ENCODE measurements at regions not wholly inside any gene's neighbourhood (a gene's known extent, or its start where the extent isn't known, plus 50 kb on each side); places are given as distances from the start of the nearest gene placed in this dataset.

DNA sequence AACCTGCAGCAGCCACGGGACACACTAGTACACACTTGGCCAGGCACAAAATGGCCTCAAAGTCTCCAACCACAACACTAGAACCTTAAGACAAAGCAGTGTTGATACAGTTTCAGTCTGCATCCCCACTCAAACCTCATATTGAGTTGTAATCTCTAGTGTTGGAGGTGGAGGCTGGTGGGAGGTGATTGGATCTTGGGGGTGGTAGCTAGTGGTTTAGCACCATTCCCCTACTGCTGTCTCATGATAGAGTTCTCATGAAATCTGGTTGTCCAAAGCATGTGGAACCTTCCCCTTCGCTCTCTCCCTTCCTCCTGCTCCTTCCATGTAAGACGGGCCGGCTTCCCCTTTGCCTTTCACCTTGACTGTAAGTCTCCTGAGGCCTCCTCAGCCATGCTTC, 638.7 kb downstream of the UQCRFS1 start:
- Mint-ChIP-seq H3K36me3 (ENCODE audit: low read depth) (no peaks in the 10 kb centered on the region), H3K4me1 (ENCODE audit: low read depth) (no peaks in the 10 kb centered on the region), H3K27ac (no peak overlapping the region), H3K27me3 (ENCODE audit: low read depth) (no peaks in the 10 kb centered on the region), H3K4me3 (no peak overlapping the region), H3K9me3 (ENCODE audit: insufficient read depth) (no peaks in the 10 kb centered on the region)
- ChIA-PET POLR2A (no interaction called here), CTCF (no interaction called here)
- ATAC-seq (no peak), DNase-seq (no peak)

DNA sequence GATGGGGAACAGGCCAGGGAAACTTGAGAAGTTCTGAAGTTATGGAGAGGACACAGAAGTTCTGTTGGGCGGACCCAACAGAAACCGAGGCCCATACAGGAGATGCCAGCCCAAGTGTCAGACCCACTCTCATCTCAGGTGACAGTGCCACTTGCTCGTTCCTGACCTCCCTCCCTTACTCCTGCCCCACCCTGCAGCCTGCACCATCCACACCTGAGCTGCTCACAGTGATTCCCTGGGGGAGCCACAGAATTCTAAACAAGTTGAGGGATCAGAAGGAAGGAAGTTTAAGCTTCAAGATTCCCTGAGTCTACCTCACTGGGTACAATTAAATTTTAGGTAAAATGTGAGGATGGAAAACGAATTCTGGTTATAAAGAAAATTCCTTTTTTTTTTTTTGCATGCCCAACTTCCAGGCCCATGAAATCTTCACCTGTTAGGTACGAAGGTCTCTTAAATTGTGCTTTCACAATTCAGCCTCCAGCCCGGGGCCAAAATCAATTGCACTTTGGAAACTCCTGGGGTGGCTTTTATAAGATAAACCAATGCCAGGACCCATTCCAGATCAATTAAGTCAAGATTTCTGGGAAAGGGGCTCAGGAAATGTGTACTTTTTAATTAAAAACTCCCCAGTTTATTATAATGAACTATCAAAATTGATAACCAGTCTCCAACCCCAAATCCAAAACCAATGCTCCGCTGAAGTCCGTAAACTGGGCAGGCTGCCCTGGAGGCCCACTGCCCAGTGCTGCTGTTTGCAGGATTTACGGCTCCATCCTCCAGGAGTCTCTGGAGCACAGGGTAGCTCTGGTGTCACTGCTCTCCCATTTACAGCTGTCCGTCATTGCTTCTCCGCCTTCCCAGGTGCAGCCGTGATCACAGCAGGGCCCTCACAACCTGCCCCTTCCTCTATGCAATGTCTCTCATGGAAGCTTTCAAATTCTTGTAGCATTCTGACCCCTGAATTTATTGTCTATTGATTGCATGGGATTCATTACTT, 643.5 kb downstream of the UQCRFS1 start:
- H3K4me1 Mint-ChIP-seq (ENCODE audit: low read depth): no peaks in the 10 kb centered on the region
- no peaks in the 10 kb centered on the region for H3K36me3 Mint-ChIP-seq (ENCODE audit: low read depth)
- H3K9me3 Mint-ChIP-seq (ENCODE audit: insufficient read depth): no peaks in the 10 kb centered on the region
- ChIA-PET POLR2A (no interaction called here), CTCF (no interaction called here)
- no peak for ATAC-seq
- H3K27me3 Mint-ChIP-seq (ENCODE audit: low read depth): no peaks in the 10 kb centered on the region
- no peak overlapping the region for H3K27ac Mint-ChIP-seq
- no peak for DNase-seq
- H3K4me3 Mint-ChIP-seq: no peak overlapping the region

DNA sequence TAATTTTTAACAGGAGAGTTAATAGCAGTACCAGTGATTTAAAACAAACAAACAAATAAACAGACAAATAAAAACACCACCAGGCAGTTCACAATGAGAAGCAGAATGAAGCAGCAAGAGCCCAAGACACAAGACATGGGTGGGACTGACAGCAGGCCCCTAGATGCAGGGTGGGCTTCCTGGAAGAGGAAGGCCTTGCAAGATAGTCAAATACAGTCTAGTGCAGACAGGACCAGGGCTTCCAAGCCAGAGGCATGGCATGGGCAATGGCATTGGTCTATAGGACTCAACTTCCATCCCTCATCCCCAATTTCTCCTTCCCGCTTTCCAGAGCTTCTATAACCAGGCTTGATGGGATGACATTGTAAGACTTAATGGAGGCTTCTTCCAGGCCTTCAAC, 645.1 kb downstream of the UQCRFS1 start:
- no peaks in the 10 kb centered on the region for H3K9me3 Mint-ChIP-seq (ENCODE audit: insufficient read depth)
- DNase-seq (no peak), ATAC-seq (no peak)
- H3K27me3 Mint-ChIP-seq (ENCODE audit: low read depth): no peaks in the 10 kb centered on the region
- CTCF ChIA-PET: no interaction called here
- H3K4me1 Mint-ChIP-seq (ENCODE audit: low read depth): no peaks in the 10 kb centered on the region
- POLR2A ChIA-PET: no interaction called here
- no peaks in the 10 kb centered on the region for H3K36me3 Mint-ChIP-seq (ENCODE audit: low read depth)
- H3K27ac Mint-ChIP-seq: no peak overlapping the region
- H3K4me3 Mint-ChIP-seq: no peak overlapping the region

DNA sequence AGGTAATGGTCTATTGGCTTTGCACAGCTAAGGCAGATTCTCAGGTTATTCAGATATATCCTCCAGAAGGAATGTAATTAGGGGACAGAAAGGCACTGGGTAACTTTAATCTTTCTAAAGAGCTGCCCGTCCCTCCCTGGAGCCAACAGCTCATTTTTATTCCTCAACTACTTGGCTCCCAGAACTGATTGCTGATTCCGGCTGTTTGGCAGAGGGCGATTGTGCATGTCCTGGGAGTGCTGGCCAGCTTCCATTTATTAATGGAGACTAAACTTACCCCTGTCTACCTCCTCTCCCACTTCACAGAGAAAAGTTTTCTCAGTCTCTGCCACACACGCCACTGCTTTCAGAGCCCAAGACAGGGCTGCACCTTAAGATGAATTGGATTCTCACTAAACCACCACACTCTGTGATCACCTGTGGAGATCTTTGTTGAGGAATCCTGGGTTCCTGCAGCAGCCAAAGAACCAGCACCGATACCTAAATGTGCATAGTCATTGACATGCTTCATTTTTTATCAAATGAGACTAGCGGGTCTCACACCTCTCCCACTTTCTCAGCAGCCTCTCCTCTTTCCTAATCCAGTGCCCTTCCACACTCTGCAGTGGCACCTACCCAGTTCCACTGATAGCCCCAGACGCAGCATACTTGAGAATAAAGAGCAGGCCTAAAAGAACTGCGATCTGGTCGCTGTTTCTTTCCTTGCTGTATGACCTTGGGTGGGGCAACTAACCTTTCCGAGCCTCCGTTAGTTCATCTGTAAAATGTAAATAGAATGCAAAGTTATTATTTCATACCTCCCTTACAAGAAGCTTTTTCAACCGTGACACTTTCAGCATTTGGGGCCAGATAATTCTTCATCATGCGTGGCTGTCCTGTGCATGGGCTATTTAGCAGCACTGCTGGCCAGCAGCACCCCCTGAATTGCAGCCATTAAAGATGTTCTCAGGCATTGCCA, 648.7 kb downstream of the UQCRFS1 start:
- CTCF ChIA-PET: no interaction called here
- Mint-ChIP-seq H3K27me3 (ENCODE audit: low read depth) (no peaks in the 10 kb centered on the region), H3K9me3 (ENCODE audit: insufficient read depth) (no peaks in the 10 kb centered on the region), H3K4me1 (ENCODE audit: low read depth) (no peaks in the 10 kb centered on the region), H3K36me3 (ENCODE audit: low read depth) (no peaks in the 10 kb centered on the region), H3K27ac (no peak overlapping the region), H3K4me3 (no peak overlapping the region)
- DNase-seq (no peak), ATAC-seq (no peak)
- POLR2A ChIA-PET: no interaction called here

DNA sequence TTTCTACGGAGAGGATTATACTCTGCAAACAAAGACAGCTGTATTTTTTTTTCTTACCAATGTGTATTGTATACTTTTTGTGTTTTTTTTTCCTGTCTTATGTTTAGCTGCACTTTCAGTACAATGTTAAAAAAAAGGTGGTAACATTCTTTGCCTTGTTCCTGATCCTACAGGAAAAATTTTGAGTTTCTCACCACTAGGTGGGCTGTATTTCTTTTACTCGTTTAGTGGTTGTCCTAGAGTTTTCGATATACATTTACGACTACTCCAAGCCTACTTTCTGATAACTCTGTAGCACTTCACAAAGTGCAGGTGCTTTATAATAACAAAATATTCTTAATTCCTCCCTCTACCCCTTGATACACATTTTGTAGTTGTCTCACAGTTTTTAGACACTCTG, 652.2 kb downstream of the UQCRFS1 start:
- Mint-ChIP-seq H3K27ac (no peak overlapping the region), H3K4me1 (ENCODE audit: low read depth) (no peaks in the 10 kb centered on the region), H3K9me3 (ENCODE audit: insufficient read depth) (no peaks in the 10 kb centered on the region), H3K27me3 (ENCODE audit: low read depth) (no peaks in the 10 kb centered on the region), H3K4me3 (no peak overlapping the region), H3K36me3 (ENCODE audit: low read depth) (no peaks in the 10 kb centered on the region)
- no peak for DNase-seq
- ChIA-PET CTCF (no interaction called here), POLR2A (no interaction called here)
- no peak for ATAC-seq

DNA sequence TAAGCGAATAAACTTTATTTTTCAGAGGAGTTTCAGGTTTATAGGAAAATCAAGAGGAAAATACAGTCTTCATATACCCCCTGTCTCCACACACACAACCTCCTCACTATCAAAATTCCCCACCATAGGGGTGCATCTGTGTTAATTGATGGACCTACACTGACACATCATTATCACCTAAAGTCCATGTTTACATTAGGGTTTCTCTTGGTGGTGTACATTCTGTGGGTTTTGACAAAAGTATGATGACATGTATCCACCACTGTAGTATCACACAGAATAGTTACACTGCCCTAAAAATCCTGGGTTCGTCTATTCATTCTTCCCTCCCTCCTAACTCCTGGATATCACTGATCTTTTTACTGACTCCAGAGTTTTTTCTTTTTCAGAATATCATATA, 654.2 kb downstream of the UQCRFS1 start:
- ATAC-seq (no peak), DNase-seq (no peak)
- Mint-ChIP-seq H3K4me1 (ENCODE audit: low read depth) (no peaks in the 10 kb centered on the region), H3K4me3 (no peak overlapping the region), H3K9me3 (ENCODE audit: insufficient read depth) (no peaks in the 10 kb centered on the region), H3K36me3 (ENCODE audit: low read depth) (no peaks in the 10 kb centered on the region), H3K27ac (no peak overlapping the region), H3K27me3 (ENCODE audit: low read depth) (no peaks in the 10 kb centered on the region)
- ChIA-PET CTCF (no interaction called here), POLR2A (no interaction called here)

DNA sequence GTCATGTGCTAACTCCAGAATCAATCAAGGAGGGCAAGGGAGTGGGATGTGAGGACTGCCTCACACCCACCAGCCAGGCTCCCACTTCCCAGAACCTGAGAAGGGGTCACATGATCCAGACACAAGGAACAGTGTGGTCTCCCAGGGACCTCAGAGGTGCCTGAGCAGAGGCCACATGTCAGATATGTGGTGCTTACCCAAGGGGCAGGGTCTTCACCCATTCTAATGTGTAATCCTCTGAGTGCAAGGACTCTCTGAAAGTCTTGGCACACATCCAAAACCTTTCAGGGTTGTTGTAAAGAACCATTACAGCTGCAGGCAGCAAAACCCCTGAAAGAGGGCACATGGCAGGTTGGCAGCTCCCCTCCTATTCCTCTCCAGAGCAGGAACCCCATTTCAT, 656.6 kb downstream of the UQCRFS1 start:
- Mint-ChIP-seq H3K4me3 (no peak overlapping the region), H3K27me3 (ENCODE audit: low read depth) (no peaks in the 10 kb centered on the region), H3K27ac (no peak overlapping the region), H3K4me1 (ENCODE audit: low read depth) (peaks cover 9% of the 10 kb centered on the region), H3K9me3 (ENCODE audit: insufficient read depth) (peaks cover 8% of the 10 kb centered on the region), H3K36me3 (ENCODE audit: low read depth) (no peaks in the 10 kb centered on the region)
- POLR2A ChIA-PET: no interaction called here
- DNase-seq (no peak), ATAC-seq (no peak)
- CTCF ChIA-PET: no interaction called here

DNA sequence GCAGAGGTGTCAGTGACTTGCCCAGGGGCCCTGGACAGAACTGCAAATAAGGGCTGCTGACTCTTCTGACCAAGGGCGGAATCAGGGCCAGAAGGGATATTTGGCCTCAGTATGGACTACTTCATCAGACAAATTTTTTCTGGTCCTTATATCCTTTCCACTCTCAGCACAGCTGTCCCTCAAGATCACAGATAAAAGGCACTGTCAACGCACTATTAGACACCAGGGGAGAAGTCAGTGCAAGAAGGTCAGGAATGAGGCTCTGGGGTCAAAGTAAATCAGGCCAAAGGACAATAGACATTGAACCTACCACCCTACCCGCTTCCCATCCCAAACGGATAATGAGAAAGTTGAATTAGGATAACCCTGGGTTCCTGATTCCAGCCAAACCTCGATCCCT, 657.6 kb downstream of the UQCRFS1 start:
- DNase-seq (no peak), ATAC-seq (no peak)
- Mint-ChIP-seq H3K4me3 (no peak overlapping the region), H3K27ac (no peak overlapping the region), H3K36me3 (ENCODE audit: low read depth) (no peaks in the 10 kb centered on the region), H3K4me1 (ENCODE audit: low read depth) (peaks cover 9% of the 10 kb centered on the region), H3K9me3 (ENCODE audit: insufficient read depth) (peaks cover 8% of the 10 kb centered on the region), H3K27me3 (ENCODE audit: low read depth) (no peaks in the 10 kb centered on the region)
- ChIA-PET POLR2A (no interaction called here), CTCF (no interaction called here)

DNA sequence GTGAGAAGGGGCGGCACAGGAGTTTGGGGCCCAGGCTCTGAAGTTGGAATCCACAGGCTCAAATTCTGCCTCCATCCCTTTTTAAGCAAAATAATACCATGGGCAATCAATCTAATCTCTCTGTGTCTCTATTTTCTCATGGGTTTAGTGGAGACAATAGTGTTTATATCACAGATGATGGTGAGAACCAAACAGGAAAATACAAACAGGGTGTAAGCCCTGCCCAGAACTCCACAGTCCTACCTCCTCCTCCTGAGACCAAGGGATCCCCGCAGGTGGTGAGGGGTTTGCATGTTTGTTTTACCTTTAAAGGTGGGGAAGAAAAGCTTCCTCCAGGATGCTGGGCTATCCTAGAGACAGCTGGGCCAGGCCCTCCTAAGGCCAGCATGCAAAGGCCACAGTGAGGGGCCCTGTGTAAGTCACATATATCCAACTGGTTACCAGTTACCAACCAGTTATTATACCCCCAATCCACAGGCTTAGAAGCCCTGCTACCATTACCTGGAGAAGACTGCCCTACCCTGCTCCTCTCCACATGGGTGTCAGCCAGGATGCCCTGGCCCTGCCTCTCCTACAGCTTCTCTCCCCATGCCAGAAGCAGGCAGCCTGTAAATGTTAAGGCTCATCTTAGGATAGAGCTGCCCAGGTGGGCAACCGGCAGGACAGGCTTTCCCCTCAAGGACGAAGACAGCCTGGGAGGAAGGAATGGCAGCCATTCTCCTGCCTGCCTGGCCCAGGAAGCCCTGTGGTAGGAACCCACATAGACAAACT, 658.4 kb downstream of the UQCRFS1 start:
- H3K27me3 Mint-ChIP-seq (ENCODE audit: low read depth): no peaks in the 10 kb centered on the region
- no peak for ATAC-seq
- DNase-seq: no peak
- peaks cover 12% of the 10 kb centered on the region for H3K4me1 Mint-ChIP-seq (ENCODE audit: low read depth)
- no peaks in the 10 kb centered on the region for H3K36me3 Mint-ChIP-seq (ENCODE audit: low read depth)
- CTCF ChIA-PET: no interaction called here
- no peak overlapping the region for H3K4me3 Mint-ChIP-seq
- POLR2A ChIA-PET: no interaction called here
- peaks cover 8% of the 10 kb centered on the region for H3K9me3 Mint-ChIP-seq (ENCODE audit: insufficient read depth)
- H3K27ac Mint-ChIP-seq: no peak overlapping the region

DNA sequence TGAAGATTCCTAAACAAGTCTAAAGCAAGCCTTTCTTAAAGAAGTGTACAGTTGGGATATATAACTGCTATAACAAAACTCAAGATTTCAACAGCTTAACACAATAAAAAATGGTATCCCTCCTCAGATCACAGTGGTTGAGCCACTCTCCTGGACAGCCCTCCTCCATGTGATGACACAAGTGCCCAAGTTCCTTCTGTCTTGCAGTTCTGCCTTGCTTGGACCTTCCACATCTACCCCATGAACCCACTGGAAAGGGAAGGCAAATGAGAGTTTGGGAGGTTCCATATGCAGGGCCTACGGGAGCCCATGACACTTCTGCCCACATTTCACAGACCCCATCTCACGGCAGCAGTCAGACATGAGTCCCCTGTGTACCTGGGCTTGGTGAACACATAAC, 659.2 kb downstream of the UQCRFS1 start:
- Mint-ChIP-seq H3K27ac (no peak overlapping the region), H3K36me3 (ENCODE audit: low read depth) (no peaks in the 10 kb centered on the region)
- CTCF ChIA-PET: no interaction called here

DNA sequence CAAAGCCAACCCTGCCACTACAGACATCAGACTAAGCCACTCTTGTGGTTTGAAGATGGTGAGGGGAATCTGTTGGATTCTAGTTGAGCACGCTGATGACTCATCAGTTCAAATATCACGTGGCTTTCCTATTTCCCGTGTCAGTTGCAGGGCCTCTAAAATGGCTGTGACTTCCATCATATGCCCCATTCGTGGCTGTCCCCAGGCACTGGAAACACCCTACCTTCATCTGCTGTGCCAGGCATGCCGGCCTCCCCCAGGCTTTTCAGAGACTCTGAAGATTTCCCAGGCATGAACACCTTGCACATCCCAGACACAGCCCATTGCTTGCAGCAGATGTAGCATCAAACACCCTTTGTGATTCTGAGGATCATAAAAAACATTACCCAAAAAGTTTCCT, 659.9 kb downstream of the UQCRFS1 start:
- ChIA-PET POLR2A (no interaction called here), CTCF (no interaction called here)
- H3K9me3 Mint-ChIP-seq (ENCODE audit: insufficient read depth): peaks cover 8% of the 10 kb centered on the region
- H3K27ac Mint-ChIP-seq: no peak overlapping the region
- peaks cover 12% of the 10 kb centered on the region for H3K4me1 Mint-ChIP-seq (ENCODE audit: low read depth)
- no peak overlapping the region for H3K4me3 Mint-ChIP-seq
- ATAC-seq: no peak
- H3K36me3 Mint-ChIP-seq (ENCODE audit: low read depth): no peaks in the 10 kb centered on the region
- no peaks in the 10 kb centered on the region for H3K27me3 Mint-ChIP-seq (ENCODE audit: low read depth)
- no peak for DNase-seq

More for the DNA sequence above, 659.2 kb downstream of the UQCRFS1 start:
- Mint-ChIP-seq H3K4me1 (ENCODE audit: low read depth) (peaks cover 12% of the 10 kb centered on the region), H3K27me3 (ENCODE audit: low read depth) (no peaks in the 10 kb centered on the region), H3K9me3 (ENCODE audit: insufficient read depth) (peaks cover 8% of the 10 kb centered on the region), H3K4me3 (no peak overlapping the region)
- DNase-seq: no peak
- no peak for ATAC-seq
- POLR2A ChIA-PET: no interaction called here

Data from activated CD8-positive, alpha-beta T cell treated with anti-CD3 and anti-CD28 coated beads, Interleukin-2, amount 10 ng/mL, durations not matched to agents 7 days and 5 days (primary cell).